ENCODE measurements at regions not wholly inside any gene's neighbourhood (a gene's known extent, or its start where the extent isn't known, plus 50 kb on each side); places are given as distances from the start of the nearest gene placed in this dataset.
"Not testable (repeated sequence)": the region's sequence is repeated elsewhere in the genome, so short reads cannot be mapped to it uniquely, and the experiment has no call there.

DNA sequence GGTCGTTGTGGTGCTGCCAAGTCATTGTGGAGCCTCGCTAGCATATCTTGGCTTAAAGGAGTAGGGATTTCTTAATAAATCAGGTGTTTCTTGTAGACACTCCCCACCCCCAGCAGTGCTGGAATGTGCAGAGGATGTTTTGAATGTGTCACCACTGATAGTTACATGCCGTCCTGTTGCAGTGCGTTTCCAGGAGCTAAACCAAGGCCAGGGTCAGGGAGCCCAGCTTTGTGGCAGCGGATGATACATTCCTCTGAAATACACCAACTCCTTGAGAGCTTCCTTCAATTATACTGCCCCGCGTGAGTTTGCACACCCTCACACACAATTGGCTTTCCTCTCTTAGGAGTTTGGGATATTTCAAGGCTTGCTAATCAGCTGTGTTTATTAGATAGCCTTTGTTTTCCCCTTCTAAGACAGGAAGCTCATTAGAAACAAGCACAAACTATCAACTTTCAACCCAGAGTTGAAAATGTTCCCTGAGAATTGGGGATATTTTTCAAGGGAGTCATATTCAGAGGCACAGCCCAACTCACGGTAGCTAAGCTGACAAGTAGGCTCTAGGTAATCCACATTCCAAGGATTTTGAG lies 154.9 kb downstream of the C12orf75 start:
- in situ Hi-C loops (cut with MboI; ENCODE audit: low pct_unique_long_range_greater_than_20kb, low sequenced_read_pairs, unreplicated experiment): no loop called here
- TF ChIP-seq, protein P1, sequence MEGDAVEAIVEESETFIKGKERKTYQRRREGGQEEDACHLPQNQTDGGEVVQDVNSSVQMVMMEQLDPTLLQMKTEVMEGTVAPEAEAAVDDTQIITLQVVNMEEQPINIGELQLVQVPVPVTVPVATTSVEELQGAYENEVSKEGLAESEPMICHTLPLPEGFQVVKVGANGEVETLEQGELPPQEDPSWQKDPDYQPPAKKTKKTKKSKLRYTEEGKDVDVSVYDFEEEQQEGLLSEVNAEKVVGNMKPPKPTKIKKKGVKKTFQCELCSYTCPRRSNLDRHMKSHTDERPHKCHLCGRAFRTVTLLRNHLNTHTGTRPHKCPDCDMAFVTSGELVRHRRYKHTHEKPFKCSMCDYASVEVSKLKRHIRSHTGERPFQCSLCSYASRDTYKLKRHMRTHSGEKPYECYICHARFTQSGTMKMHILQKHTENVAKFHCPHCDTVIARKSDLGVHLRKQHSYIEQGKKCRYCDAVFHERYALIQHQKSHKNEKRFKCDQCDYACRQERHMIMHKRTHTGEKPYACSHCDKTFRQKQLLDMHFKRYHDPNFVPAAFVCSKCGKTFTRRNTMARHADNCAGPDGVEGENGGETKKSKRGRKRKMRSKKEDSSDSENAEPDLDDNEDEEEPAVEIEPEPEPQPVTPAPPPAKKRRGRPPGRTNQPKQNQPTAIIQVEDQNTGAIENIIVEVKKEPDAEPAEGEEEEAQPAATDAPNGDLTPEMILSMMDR (IDR thresholded peaks at IDR 0.05; ENCODE audit: extremely low read depth, insufficient read depth, missing control alignments): no peak
- no peak for DNase-seq (ENCODE audit: low spot score)

DNA sequence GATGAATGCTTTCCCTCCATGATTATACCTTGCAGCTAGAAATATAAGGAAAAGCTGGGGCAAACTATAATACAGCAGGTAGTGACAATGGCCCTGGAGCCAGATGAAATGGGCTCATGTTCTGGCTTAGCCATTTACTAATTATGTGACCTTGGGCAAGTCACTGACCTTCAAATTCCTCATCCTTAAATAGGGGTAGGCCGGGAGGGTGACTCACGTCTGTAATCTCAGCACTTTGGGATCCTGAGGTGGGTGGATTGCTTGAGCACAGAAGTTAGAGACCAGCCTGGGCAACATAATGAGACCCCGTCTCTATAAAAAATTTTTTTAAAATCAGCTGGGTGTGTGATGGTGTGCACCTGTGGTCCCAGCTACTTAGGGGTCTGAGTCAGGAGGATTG lies 155.4 kb downstream of the C12orf75 start:
- TF ChIP-seq, protein P1 (IDR thresholded peaks at IDR 0.05; ENCODE audit: extremely low read depth, insufficient read depth, missing control alignments): no peak

DNA sequence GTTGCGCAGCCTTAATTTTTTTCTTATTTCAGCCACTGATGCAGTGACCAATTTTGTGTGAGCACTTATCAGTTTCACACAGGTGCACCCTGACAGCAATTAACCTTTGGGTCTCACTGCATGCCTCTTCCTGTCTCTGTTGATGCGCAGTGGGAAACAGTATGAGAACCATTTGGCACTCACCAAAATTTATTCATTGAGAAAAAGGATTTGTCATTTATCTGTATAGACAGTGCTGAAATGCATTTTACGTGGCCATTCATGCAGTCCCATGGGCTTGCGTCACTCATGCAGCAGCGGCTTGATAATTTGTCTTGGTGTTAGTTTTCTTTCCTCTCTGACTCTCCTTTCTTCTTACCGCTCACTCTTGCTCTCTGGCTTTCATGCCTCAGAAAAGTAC lies 157.5 kb downstream of the C12orf75 start:
- no peak for DNase-seq (ENCODE audit: low spot score)
- in situ Hi-C loops (cut with MboI; ENCODE audit: low pct_unique_long_range_greater_than_20kb, low sequenced_read_pairs, unreplicated experiment): no loop called here
- TF ChIP-seq, protein P1 (IDR thresholded peaks at IDR 0.05; ENCODE audit: extremely low read depth, insufficient read depth, missing control alignments): no peak

More for the DNA sequence above, 155.4 kb downstream of the C12orf75 start:
- in situ Hi-C loops (cut with MboI; ENCODE audit: low pct_unique_long_range_greater_than_20kb, low sequenced_read_pairs, unreplicated experiment): no loop called here
- no peak for DNase-seq (ENCODE audit: low spot score)

DNA sequence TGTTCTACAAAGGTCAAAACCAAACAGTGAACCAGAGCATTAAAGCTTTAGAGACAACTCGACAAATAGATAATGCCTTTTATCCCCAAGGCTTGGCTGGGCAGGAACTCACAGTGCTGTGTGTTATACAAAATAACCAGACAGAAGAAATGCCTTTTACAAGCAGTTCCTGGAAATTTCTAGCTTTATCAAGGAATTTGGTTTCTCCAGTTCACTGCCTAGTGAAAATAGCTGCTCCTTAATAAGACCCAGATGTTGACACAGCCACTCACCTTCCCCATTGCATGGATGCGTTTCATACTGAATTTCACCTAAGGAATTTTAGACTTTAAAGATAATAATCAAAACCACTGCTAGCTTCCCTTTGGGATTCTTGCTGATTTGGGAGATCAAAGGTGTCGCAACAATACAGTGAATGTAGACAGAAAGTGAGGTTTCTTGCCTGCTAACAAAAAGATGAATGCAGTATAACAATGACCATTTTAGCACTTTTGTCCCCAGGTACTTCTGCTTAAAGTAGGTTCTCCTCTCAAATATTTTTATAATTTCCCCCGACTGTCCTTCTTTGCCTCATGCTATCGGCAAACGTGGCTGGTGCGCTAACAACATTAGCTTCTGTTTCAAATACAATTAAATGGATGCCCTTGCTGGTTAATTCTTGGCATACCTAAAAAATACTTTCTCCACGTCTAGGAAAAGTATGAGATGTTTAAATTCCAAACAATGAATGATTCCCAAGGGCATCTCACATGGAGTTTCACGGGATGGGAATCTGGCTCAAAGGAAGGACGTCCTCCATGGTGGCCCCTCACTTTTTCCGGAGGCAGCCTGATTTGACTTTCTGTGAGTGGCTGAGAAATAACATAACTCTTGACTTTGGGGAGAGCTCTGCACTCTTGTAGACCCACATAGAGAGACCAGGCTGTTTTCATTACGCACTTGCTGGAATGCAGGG lies 162.4 kb downstream of the C12orf75 start:
- in situ Hi-C loops (cut with MboI; ENCODE audit: low pct_unique_long_range_greater_than_20kb, low sequenced_read_pairs, unreplicated experiment): no loop called here
- TF ChIP-seq, protein P1 (IDR thresholded peaks at IDR 0.05; ENCODE audit: extremely low read depth, insufficient read depth, missing control alignments): no peak
- no peak for DNase-seq (ENCODE audit: low spot score)

DNA sequence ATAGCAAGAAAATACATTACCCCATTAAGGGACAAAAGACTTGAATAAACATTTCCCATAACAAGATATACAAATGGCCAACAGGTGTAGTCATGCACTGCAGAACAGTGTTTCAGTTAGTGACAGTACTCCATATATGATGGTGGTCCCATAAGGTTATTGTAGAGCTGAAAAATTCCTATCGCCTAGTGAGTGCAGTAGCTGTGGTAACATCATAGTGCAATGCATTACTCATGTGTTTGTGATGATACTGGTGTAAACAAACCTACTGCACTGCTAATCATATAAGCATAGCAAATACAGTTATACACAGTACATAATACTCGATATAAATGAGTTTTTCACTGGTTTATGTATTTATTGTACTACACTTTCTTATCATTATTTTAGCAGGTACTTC lies 168.7 kb downstream of the C12orf75 start:
- TF ChIP-seq, protein P1 (IDR thresholded peaks at IDR 0.05; ENCODE audit: extremely low read depth, insufficient read depth, missing control alignments): no peak
- in situ Hi-C loops (cut with MboI; ENCODE audit: low pct_unique_long_range_greater_than_20kb, low sequenced_read_pairs, unreplicated experiment): no loop called here
- DNase-seq (ENCODE audit: low spot score): no peak

DNA sequence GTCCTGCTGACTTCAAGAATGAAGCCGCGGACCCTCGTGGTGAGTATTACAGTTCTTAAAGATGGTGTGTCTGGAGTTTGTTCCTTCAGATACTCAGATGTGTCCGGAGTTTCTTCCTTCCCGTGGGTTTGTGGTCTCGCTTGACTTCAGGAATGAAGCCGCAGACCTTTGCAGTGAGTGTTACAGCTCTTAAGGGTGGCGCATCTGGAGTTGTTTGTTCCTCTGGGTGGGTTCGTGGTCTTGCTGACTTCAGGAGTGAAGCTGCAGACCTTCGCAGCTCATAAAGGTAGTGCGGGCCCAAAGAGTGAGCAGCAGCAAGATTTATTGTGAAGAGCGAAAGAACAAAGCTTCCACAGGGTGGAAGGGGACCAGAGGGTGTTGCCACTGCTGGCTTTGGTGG lies 170.2 kb downstream of the C12orf75 start:
- in situ Hi-C loops (cut with MboI; ENCODE audit: low pct_unique_long_range_greater_than_20kb, low sequenced_read_pairs, unreplicated experiment); DNase-seq (ENCODE audit: low spot score): not testable (repeated sequence)

DNA sequence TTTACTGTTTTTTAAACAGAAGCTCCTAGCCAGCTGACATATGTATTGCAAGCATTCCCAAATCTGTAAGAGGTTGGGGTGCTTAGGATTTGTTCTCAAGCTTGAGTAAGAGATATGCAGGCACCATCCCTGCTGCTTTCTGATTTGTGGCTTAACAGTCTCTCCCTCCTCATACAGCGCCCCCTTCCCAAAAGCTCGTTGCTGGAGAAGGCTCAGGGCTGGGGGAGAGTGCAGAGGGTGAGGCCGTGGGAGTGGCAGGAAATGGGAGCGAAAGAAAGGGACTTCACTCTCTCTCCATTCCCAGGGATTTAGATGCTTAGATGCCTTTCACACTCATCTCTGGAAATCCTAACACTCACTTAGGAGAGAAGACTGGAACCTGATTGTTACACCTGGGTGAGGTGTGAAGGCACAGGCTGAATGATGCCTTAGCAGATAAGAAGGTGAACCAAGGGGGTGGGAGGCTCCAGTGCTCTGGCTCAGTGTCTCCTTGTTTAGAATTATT lies 172.0 kb downstream of the C12orf75 start:
- in situ Hi-C loops (cut with MboI; ENCODE audit: low pct_unique_long_range_greater_than_20kb, low sequenced_read_pairs, unreplicated experiment): no loop called here
- TF ChIP-seq, protein P1 (IDR thresholded peaks at IDR 0.05; ENCODE audit: extremely low read depth, insufficient read depth, missing control alignments): no peak
- no peak for DNase-seq (ENCODE audit: low spot score)

All from GM13977 (cell line).